HCT116 (cell line): ENCODE measurements at regions not wholly inside any gene's neighbourhood (a gene's known extent, or its start where the extent isn't known, plus 50 kb on each side); places are given as distances from the start of the nearest gene placed in this dataset.

ENCODE experiments used
- ATAC-seq: fragments of 200-7000 bp; cut with Tn5 transposase; 2 replicates; pipeline ENCODE4 v1.9.1; 2020; ENCODE audit warnings: mild to moderate bottlenecking, moderate library complexity
- BruUV-seq: library from RNA; stranded (reverse); fragments of 400-500 nt; replicated peaks from 2 replicates; lab custom pipeline; 2021; lab: Mats Ljungman, UMichigan
- CTCF ChIA-PET: fragments of 300-600 bp; sonication (Branson Sonifier 250); formaldehyde crosslinking; loops from one replicate; lab custom pipeline; 2021; ENCODE audit warnings: antibody characterized with exemption; lab: Charles Lee
- POLR2A ChIA-PET: fragments of 300-600, 350-600 bp; sonication (Branson Sonifier 250); formaldehyde crosslinking; loops from one replicate; lab custom pipeline; 2021; ENCODE audit warnings: antibody characterized with exemption; lab: Charles Lee
- RAD21 ChIA-PET, 2 experiments: fragments of 300-600 bp; sonication (Branson Sonifier 250); formaldehyde crosslinking; loops; one replicate each; lab custom pipeline; 2023; ENCODE audit warnings: low total read pairs in 2 of 2; ENCODE audit not compliant: uncharacterized antibody in 2 of 2, unreplicated experiment in 2 of 2, low non-redundant PET in 1 of 2; lab: Charles Lee
- DNase-seq: peaks from one replicate; pipeline ENCODE4 v3.0.0-alpha.2; 2010; ENCODE audit warnings: low read depth, low spot score
- H2AFZ ChIP-seq: fragments of 200-600 bp; shearing (Covaris generic), sonication (generic); 2 replicates; pipeline ENCODE4 v1.6.1; 2017; ENCODE audit warnings: low read depth, mixed run types, mixed read lengths, antibody characterized with exemption, low read length; ENCODE audit not compliant: poor library complexity, severe bottlenecking
- H3K27ac ChIP-seq: 2 replicates; pipeline ENCODE4 v1.5.1; 2012; ENCODE audit warnings: low read depth, low read length
- H3K27me3 ChIP-seq: fragments of 200-600 bp; sonication (generic); 2 replicates; pipeline ENCODE4 v1.6.1; 2016; ENCODE audit warnings: mixed run types, low read length, mixed read lengths; ENCODE audit not compliant: insufficient read depth
- H3K36me3 ChIP-seq, 2 experiments: fragments of 200-500 bp in 1 of 2; fragments of 200-600 bp in 1 of 2; sonication (Bioruptor generic) in 1 of 2; sonication (generic) in 1 of 2; 2 replicates each; pipeline versions ENCODE4 v1.5.1 to v1.6.1; 2014 to 2016; ENCODE audit warnings: low read length in 2 of 2, inconsistent platforms in 1 of 2, mixed read lengths in 1 of 2, mixed run types in 1 of 2; ENCODE audit not compliant: insufficient read depth in 2 of 2, control insufficient read depth in 1 of 2
- H3K4me1 ChIP-seq, 2 experiments: fragments of 200-600 bp in 1 of 2; sonication (generic) in 1 of 2; 2 replicates each; pipeline versions ENCODE4 v1.5.1 to v1.6.1; 2012 to 2017; ENCODE audit warnings: low read length in 2 of 2, inconsistent platforms in 1 of 2, mild to moderate bottlenecking in 1 of 2, mixed read lengths in 1 of 2, mixed run types in 1 of 2, moderate library complexity in 1 of 2; ENCODE audit not compliant: insufficient read depth in 2 of 2, control insufficient read depth in 1 of 2
- H3K4me2 ChIP-seq: fragments of 200-600 bp; sonication (generic); 2 replicates; pipeline ENCODE4 v1.6.1; 2017; ENCODE audit warnings: mixed run types, low read length, mixed read lengths
- H3K4me3 ChIP-seq, 2 experiments: fragments of 200-600 bp in 1 of 2; sonication (generic) in 1 of 2; replicated peaks in 1 of 2; 2 replicates each; pipeline ENCODE4 v1.5.1; 2011 to 2016; ENCODE audit warnings: low read length in 2 of 2, control low read depth in 1 of 2, low read depth in 1 of 2, mild to moderate bottlenecking in 1 of 2, mixed read lengths in 1 of 2, mixed run types in 1 of 2
- H3K79me2 ChIP-seq: fragments of 200-600 bp; sonication (generic); 2 replicates; pipeline ENCODE4 v1.6.1; 2017; ENCODE audit warnings: mild to moderate bottlenecking, mixed run types, low read length, moderate library complexity, mixed read lengths; ENCODE audit not compliant: insufficient read depth
- H3K9ac ChIP-seq: fragments of 200-600 bp; sonication (generic); 2 replicates; pipeline ENCODE4 v1.6.1; 2016; ENCODE audit warnings: low read length, mixed read lengths
- H3K9me2 ChIP-seq: fragments of 200-600 bp; sonication (generic), shearing (Covaris generic); 2 replicates; pipeline ENCODE4 v1.6.1; 2017; ENCODE audit warnings: mixed run types, mild to moderate bottlenecking, moderate library complexity; ENCODE audit not compliant: insufficient read depth
- H3K9me3 ChIP-seq, 2 experiments: fragments of 200-500 bp in 1 of 2; fragments of 200-600 bp in 1 of 2; sonication (Bioruptor generic) in 1 of 2; sonication (generic) in 1 of 2; 2 replicates each; pipeline ENCODE4 v1.6.1; 2014 to 2017; ENCODE audit warnings: low read length in 2 of 2, mixed read lengths in 2 of 2, inconsistent platforms in 1 of 2, low read depth in 1 of 2, mild to moderate bottlenecking in 1 of 2, mixed run types in 1 of 2, moderate library complexity in 1 of 2; ENCODE audit not compliant: control insufficient read depth in 1 of 2, insufficient read depth in 1 of 2
- H4K20me1 ChIP-seq: fragments of 200-600 bp; sonication (generic), shearing (Covaris generic); 2 replicates; pipeline ENCODE4 v1.6.1; 2017; ENCODE audit warnings: mixed run types, mild to moderate bottlenecking, moderate library complexity; ENCODE audit not compliant: insufficient read depth
- CTCF ChIP-seq, 3 experiments: fragments of 200-600 bp in 1 of 3; sonication (generic) in 1 of 3; IDR thresholded peaks in 2 of 3; conservative IDR thresholded peaks in 1 of 3; 2 replicates each; pipeline ENCODE4 v1.5.1; 2012 to 2017; ENCODE audit warnings: low read depth in 2 of 3, low read length in 2 of 3, antibody characterized with exemption in 1 of 3, borderline replicate concordance in 1 of 3, control low read depth in 1 of 3, mild to moderate bottlenecking in 1 of 3, mixed read lengths in 1 of 3, mixed run types in 1 of 3, moderate library complexity in 1 of 3; ENCODE audit not compliant: insufficient read depth in 1 of 3
- POLR2AphosphoS5 ChIP-seq: IDR thresholded peaks from 2 replicates; pipeline ENCODE4 v1.6.1; 2011; ENCODE audit warnings: mild to moderate bottlenecking, low read depth, low read length, moderate library complexity
- RAD21 ChIP-seq: IDR thresholded peaks from 2 replicates; pipeline ENCODE4 v1.6.1; 2012; ENCODE audit warnings: low read depth, mild to moderate bottlenecking
- REST ChIP-seq: IDR thresholded peaks from 2 replicates; pipeline ENCODE4 v1.6.1; 2012; ENCODE audit warnings: low read depth
- SIN3A ChIP-seq: IDR thresholded peaks from 2 replicates; pipeline ENCODE4 v1.6.1; 2012; ENCODE audit warnings: low read depth
- SP1 ChIP-seq: IDR thresholded peaks from 2 replicates; pipeline ENCODE4 v1.6.1; 2012; ENCODE audit warnings: low read depth
- SRF ChIP-seq: IDR thresholded peaks from 2 replicates; pipeline ENCODE4 v1.6.1; 2012; ENCODE audit warnings: low read depth
- YY1 ChIP-seq: IDR thresholded peaks from 2 replicates; pipeline ENCODE4 v1.6.1; 2011; ENCODE audit warnings: low read length, low read depth, moderate library complexity, mild to moderate bottlenecking; ENCODE audit not compliant: insufficient replicate concordance; ENCODE audit errors: extremely low read depth
- ZBTB33 ChIP-seq: IDR thresholded peaks from 2 replicates; pipeline ENCODE4 v1.6.1; 2011; ENCODE audit warnings: mild to moderate bottlenecking, low read length, moderate library complexity; ENCODE audit not compliant: insufficient replicate concordance; ENCODE audit errors: extremely low read depth
- intact Hi-C: fragments of 100-400 bp; cut with micrococcal nuclease; formaldehyde crosslinking; loops from 2 replicates; pipeline ENCODE4 v1.10.0; 2022

GRCh38 chr3:68483041-68483440, 449.3 kb downstream of the TAFA4 start (continued):
- TF ChIP-seq REST, result no peak
- no peak for TF ChIP-seq RAD21

GRCh38 chr3:68482565-68482964, 449.8 kb downstream of the TAFA4 start:
- H3K4me1 ChIP-seq, result no peaks in the 10 kb centered on the region
- H3K79me2 ChIP-seq, result no peaks in the 10 kb centered on the region
- H3K27ac ChIP-seq, result no peak overlapping the region
- POLR2A ChIA-PET, result no interaction called here
- H3K9me3 ChIP-seq, result peaks cover 0 to 16% of the 10 kb centered on the region in 2 experiments; a peak in 1 of 4 replicates
- DNase-seq, result no peak
- TF ChIP-seq CTCF (IDR thresholded peaks at IDR 0.05 in 2 of 3, conservative IDR thresholded peaks at IDR 0.05 in 1 of 3; ENCODE audit: borderline replicate concordance in 1 of 3, insufficient read depth in 1 of 3, low read depth in 2 of 3, low read length in 2 of 3) (no peak), ZBTB33 (no peak), POLR2AphosphoS5 (no peak), RAD21 (no peak), SRF (no peak), SIN3A (no peak), YY1 (no peak), SP1 (no peak)
- TF ChIP-seq, all 23 proteins: peak for 0
- Histone ChIP-seq H3K36me3 (no peaks in the 10 kb centered on the region), H3K4me3 (no peak overlapping the region), H3K27me3 (no peaks in the 10 kb centered on the region), H2AFZ (no peak overlapping the region), H4K20me1 (no peaks in the 10 kb centered on the region), H3K4me2 (no peak overlapping the region), H3K9me2 (no peaks in the 10 kb centered on the region), H3K9ac (no peak overlapping the region)
- intact Hi-C loops, result no loop called here
- ChIA-PET RAD21 (no interaction called here), CTCF (no interaction called here)
- BruUV-seq, result no TSS peak
- ATAC-seq, result no peak
